SK-N-DZ (cell line): ENCODE measurements at regions not wholly inside any gene's neighbourhood (a gene's known extent, or its start where the extent isn't known, plus 50 kb on each side); places are given as distances from the start of the nearest gene placed in this dataset.
"Not testable (repeated sequence)": the region's sequence is repeated elsewhere in the genome, so short reads cannot be mapped to it uniquely, and the experiment has no call there.

Experiments
- DNase-seq: peaks from one replicate; pipeline ENCODE4 v3.0.0-alpha.2; 2015; ENCODE audit warnings: low spot score

- no peak for DNase-seq
Measured at GRCh38 chr3:182503401-182503800, 289.9 kb upstream of the ATP11B start.

GRCh38 chr3:182508919-182509711 is 284.2 kb upstream of the ATP11B start:
- DNase-seq = no peak

- no peak for DNase-seq
Measured at GRCh38 chr3:182509844-182510460, 283.4 kb upstream of the ATP11B start.

DNA sequence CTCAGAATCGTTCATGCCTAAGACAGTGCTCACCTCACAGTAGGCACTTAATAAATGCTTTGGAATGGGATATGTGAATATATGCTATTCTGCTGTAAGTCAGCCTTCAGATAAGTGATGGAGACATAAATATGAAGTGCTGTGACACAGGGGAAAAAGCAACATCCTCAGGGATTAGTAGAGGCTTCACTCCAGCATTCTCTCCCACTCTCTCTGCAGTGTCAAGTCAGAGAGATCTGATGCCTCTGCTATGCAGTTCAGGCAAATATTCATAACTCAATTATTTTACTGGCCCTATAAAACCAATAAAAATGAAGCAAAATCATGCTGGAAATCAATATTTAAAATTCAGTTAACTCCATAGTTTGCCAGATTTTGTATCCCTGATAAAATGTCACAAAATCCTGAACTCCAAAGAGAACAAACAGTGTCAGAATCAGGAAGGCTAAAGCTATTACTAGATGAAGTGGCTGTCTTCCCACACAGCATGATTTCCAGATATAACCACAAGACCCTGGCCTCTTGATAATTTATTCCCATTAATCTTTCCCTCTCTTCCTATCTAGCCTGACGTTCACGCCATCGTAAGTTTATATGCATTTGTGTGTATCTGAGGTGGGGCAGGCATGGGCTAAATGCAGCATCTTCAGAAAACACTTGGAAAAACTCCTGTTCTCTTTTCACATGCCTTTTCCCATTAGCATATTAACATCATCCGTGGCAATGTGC is 278.9 kb upstream of the ATP11B start:
- no peak for DNase-seq

GRCh38 chr3:182516597-182517336 is 276.5 kb upstream of the ATP11B start:
- no peak for DNase-seq

- DNase-seq = no peak
Measured at GRCh38 chr3:182519569-182519968, 273.7 kb upstream of the ATP11B start.

GRCh38 chr3:182521339-182521738 is 272.0 kb upstream of the ATP11B start:
- no peak for DNase-seq

- DNase-seq = not testable (repeated sequence)
Measured at GRCh38 chr3:182523424-182523823, 269.9 kb upstream of the ATP11B start.

GRCh38 chr3:182523836-182524235 is 269.5 kb upstream of the ATP11B start:
- no peak for DNase-seq

DNA sequence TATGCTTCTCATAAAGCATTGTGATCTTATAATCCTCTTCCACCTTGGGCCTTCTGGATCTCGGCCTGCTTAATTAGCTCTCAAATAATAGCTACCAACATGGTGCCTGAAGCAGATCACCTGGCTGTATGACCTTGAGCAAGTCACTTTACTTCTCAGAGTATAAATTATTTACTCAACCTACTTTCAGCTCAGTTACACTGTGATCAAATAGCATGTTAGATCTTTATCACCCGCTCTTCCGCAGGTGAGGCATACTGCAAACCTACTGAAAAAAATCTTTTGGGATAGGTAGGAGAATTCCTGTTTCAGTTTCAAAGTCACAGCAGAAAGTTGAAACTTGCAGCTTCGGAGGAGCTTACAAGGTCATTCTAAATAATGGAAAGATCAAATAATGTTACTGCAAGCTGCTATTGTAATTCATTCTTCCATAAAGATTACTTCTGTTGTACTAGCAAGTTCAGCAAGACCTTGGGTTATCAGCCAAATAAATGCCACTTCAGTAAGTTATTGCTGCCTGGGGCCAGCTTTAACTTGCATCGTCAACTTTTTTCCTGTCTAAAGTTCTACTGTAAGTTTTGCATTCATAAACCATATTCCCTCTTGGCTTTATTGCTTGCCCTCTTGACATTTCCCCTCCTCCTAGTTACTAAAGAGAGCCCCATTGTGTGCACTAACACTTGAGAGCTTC is 268.4 kb upstream of the ATP11B start:
- DNase-seq = no peak

DNA sequence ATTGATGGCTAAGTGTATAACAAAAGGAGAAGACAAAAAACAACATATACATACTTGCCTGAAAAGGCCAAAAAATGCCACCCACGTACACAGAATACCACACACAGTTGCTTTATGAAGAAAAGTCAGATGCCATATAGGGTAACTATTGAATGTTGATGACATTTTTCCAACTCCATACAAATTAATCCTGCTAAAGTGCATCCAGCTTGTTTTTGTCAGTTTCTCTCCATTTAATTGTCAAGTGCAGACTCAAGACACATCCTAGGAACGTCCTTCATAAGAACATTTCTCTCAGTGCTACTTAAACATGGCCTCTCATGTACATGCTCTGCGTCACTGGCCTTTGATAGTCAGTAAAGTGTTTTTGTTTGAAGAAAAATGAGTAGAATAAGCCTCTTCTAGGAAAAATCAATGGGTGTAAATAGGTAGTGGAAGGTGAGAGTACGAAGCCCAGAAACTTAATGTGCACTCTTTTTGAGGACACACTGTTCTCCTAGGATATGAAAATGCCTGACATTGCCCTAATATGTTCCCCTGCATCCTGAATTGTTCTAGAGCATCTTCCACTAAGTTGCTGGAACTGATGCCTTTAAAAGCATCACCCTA is 267.4 kb upstream of the ATP11B start:
- DNase-seq = no peak

- DNase-seq = no peak
Measured at GRCh38 chr3:182527745-182528144, 265.6 kb upstream of the ATP11B start.

DNA sequence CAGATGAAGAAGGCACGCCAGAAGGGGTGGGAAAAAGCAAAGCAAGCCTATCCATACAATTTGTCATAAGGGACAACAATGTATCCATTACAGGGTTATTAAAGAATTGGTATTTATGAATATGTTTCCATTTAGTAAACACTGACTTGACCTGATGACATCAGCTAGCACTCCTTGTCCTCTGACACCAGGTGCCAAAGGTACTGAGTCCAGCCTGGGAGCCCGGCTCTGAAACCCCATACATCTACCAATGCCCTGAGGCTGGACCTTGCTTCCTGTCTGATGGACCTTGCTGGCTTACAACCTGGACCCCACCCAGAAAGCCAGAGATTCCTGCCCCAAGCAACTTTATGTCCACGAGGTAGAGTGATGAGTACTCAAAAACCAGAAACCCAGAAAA is 263.0 kb upstream of the ATP11B start:
- DNase-seq = no peak

DNA sequence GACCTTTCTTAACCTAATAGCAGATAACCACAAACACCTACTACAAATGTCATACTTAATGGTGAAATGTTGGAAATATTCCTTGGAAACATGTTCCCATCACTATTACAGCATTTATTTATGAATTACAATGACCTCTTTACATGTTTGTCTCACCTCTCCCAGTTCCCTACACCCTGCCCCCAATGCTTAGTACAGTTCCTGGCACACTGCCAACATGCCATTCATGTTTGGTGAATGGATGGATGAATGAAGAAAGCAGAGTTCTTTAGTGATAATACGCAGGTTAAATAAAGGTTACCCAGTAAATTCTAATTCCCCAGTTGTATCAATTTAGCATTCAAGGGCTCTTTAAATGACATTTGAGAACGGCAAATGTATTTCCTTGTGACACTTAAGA is 259.9 kb upstream of the ATP11B start:
- peak; percentile 5 for DNase-seq

DNA sequence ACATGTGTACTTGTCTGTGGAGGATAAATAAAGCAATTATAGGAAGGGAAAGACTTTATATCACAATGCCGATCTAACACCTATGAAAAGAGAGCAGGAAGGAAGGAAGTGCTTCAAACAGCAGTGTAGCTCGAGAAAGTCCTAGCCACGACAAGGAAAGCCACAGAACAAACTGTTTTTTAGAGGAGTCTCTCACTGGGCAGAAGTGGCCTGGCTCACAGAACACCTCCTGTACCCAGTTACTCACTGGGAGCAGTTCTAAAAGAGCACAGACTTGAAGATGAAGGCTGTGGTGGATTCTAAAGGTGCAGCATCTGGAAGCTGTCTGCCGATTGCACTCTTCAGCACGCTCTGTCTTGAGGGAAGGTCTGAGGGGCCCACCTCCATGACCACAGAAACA is 248.8 kb upstream of the ATP11B start:
- no peak for DNase-seq

- DNase-seq = no peak
Measured at GRCh38 chr3:182562274-182562673, 231.0 kb upstream of the ATP11B start.

GRCh38 chr3:182565916-182566796 is 227.1 kb upstream of the ATP11B start:
- DNase-seq = no peak

- DNase-seq = no peak
Measured at GRCh38 chr3:182567700-182568099, 225.6 kb upstream of the ATP11B start.

DNA sequence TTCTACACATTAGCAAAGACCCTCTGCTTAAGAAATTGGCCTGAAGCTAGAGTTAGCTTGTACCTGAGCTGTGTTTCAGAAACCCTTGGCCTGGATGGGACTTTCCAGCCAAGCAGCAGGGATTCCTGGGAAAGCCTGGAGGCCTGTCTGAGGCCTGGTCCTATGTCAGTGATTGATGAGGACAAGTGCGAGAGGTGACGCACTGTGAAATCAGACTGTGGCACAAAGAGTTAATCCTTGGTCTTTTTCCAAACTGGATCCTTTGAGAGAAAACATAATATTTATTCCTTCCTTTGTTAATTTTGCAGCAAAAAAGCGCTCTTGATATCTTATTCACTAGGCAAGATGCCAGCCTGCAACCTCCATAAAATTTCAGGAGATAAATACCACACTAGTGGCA is 225.0 kb upstream of the ATP11B start:
- no peak for DNase-seq

- DNase-seq = no peak
Measured at GRCh38 chr3:182568876-182569275, 224.4 kb upstream of the ATP11B start.
